WTC11 (cell line): ENCODE measurements at regions not wholly inside any gene's neighbourhood (a gene's known extent, or its start where the extent isn't known, plus 50 kb on each side); places are given as distances from the start of the nearest gene placed in this dataset.

Source experiments
- CREB1 ChIP-seq: sonication (generic); formaldehyde crosslinking; IDR thresholded peaks from 2 replicates; pipeline ENCODE4 v1.8.0; 2023; ENCODE audit warnings: mild to moderate bottlenecking, missing genetic modification reagents
- CTCF ChIP-seq: fragments of 200-600 bp; IDR thresholded peaks from 2 replicates; pipeline ENCODE4 v1.8.0; 2022; ENCODE audit warnings: antibody characterized with exemption
- ELF4 ChIP-seq: sonication (generic); formaldehyde crosslinking; IDR thresholded peaks from 2 replicates; pipeline ENCODE4 v1.8.1; 2022; ENCODE audit warnings: low read depth, mild to moderate bottlenecking, moderate library complexity, missing genetic modification reagents
- PREB ChIP-seq: sonication (generic); formaldehyde crosslinking; IDR thresholded peaks from 2 replicates; pipeline ENCODE4 v1.8.1; 2022; ENCODE audit warnings: mild to moderate bottlenecking, missing genetic modification reagents, moderate library complexity, borderline replicate concordance
- SOX15 ChIP-seq: fragments of 250-450 bp; sonication (Bioruptor Pico); IDR thresholded peaks from 2 replicates; pipeline ENCODE4 v1.9.0; 2021; ENCODE audit warnings: mild to moderate bottlenecking
- TEAD1 ChIP-seq: sonication (generic); formaldehyde crosslinking; IDR thresholded peaks from 2 replicates; pipeline ENCODE4 v1.8.0; 2022; ENCODE audit warnings: mild to moderate bottlenecking, missing genetic modification reagents
- ZNF423 ChIP-seq: fragments of 250-450 bp; sonication (Bioruptor Pico); IDR thresholded peaks from 2 replicates; pipeline ENCODE4 v2.1.2; 2022; ENCODE audit warnings: mild to moderate bottlenecking, moderate library complexity
- TF ChIP-seq, protein P1 (sequence below): sonication (generic); formaldehyde crosslinking; IDR thresholded peaks from 2 replicates; pipeline ENCODE4 v1.8.1; 2023; ENCODE audit warnings: mild to moderate bottlenecking, missing genetic modification reagents, moderate library complexity
- TF ChIP-seq, protein P2 (sequence below): sonication (generic); formaldehyde crosslinking; IDR thresholded peaks from 2 replicates; pipeline ENCODE4 v1.8.0; 2023; ENCODE audit warnings: mild to moderate bottlenecking, missing genetic modification reagents
- TF ChIP-seq, protein P3 (sequence below): fragments of 250-450 bp; sonication (Bioruptor Pico); IDR thresholded peaks from 2 replicates; pipeline ENCODE4 v1.9.0; 2021; ENCODE audit warnings: mild to moderate bottlenecking

DNA sequence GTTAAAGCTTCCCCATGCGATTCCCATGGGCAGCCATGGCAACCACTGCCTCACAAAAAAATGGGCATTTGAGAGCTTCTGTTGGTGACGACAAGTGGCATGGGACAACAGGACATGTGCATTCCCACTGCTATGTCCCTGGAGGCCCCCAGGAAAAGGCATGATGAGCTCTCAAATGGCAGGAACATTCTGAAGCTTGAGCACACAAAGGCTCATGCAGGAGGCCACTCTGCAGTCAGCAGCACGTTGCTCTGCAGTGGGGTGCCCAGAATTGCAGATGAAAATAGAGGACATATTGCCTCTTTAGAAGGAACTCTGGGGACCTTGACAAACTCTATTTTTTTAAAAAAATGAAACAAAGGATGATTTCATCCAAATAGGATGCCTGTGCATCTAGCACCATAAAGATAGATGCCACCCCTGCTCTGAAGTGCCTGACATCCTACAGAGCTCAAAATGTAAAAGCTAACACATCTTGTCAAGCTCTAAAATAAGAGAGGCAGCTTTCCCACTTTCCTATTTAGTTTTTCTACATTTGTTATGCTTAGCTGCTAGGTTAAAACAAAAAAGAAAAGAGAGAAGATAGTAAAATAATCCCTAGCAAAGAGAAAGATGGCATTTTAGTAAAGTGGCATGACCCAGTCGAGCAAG lies 277.6 kb upstream of the ZC3H12C start:
- TF ChIP-seq CTCF, result no peak
- no peak for TF ChIP-seq PREB (CRISPR knock-in tag)
- no peak for TF ChIP-seq SOX15
- TF ChIP-seq TEAD1 (CRISPR knock-in tag), result no peak
- TF ChIP-seq, protein P1, sequence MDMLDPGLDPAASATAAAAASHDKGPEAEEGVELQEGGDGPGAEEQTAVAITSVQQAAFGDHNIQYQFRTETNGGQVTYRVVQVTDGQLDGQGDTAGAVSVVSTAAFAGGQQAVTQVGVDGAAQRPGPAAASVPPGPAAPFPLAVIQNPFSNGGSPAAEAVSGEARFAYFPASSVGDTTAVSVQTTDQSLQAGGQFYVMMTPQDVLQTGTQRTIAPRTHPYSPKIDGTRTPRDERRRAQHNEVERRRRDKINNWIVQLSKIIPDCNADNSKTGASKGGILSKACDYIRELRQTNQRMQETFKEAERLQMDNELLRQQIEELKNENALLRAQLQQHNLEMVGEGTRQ (CRISPR knock-in tag), result no peak
- TF ChIP-seq ELF4 (CRISPR knock-in tag), result no peak
- no peak for TF ChIP-seq ZNF423 (CRISPR knock-in tag)
- TF ChIP-seq, protein P2, sequence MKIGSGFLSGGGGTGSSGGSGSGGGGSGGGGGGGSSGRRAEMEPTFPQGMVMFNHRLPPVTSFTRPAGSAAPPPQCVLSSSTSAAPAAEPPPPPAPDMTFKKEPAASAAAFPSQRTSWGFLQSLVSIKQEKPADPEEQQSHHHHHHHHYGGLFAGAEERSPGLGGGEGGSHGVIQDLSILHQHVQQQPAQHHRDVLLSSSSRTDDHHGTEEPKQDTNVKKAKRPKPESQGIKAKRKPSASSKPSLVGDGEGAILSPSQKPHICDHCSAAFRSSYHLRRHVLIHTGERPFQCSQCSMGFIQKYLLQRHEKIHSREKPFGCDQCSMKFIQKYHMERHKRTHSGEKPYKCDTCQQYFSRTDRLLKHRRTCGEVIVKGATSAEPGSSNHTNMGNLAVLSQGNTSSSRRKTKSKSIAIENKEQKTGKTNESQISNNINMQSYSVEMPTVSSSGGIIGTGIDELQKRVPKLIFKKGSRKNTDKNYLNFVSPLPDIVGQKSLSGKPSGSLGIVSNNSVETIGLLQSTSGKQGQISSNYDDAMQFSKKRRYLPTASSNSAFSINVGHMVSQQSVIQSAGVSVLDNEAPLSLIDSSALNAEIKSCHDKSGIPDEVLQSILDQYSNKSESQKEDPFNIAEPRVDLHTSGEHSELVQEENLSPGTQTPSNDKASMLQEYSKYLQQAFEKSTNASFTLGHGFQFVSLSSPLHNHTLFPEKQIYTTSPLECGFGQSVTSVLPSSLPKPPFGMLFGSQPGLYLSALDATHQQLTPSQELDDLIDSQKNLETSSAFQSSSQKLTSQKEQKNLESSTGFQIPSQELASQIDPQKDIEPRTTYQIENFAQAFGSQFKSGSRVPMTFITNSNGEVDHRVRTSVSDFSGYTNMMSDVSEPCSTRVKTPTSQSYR (CRISPR knock-in tag), result no peak
- TF ChIP-seq, protein P3, sequence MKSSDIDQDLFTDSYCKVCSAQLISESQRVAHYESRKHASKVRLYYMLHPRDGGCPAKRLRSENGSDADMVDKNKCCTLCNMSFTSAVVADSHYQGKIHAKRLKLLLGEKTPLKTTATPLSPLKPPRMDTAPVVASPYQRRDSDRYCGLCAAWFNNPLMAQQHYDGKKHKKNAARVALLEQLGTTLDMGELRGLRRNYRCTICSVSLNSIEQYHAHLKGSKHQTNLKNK, result no peak
- no peak for TF ChIP-seq CREB1
